PFSK-1 (cell line): ENCODE measurements at regions not wholly inside any gene's neighbourhood (a gene's known extent, or its start where the extent isn't known, plus 50 kb on each side); places are given as distances from the start of the nearest gene placed in this dataset.

ENCODE experiments used
- FOXP2 ChIP-seq: optimal IDR thresholded peaks from 2 replicates; pipeline ENCODE3; 2011; ENCODE audit warnings: borderline replicate concordance, control low read depth, inconsistent platforms; ENCODE audit not compliant: insufficient read depth; ENCODE audit errors: extremely low read length, extremely low read depth
- POLR2AphosphoS5 ChIP-seq: IDR thresholded peaks from 2 replicates; pipeline ENCODE4 v1.6.1; 2012; ENCODE audit warnings: low read depth, mild to moderate bottlenecking, control low read depth, low read length, moderate library complexity
- SIN3A ChIP-seq: IDR thresholded peaks from 2 replicates; pipeline ENCODE4 v1.6.1; 2012; ENCODE audit warnings: mild to moderate bottlenecking, low read length, moderate library complexity, borderline replicate concordance; ENCODE audit not compliant: insufficient read depth
- TAF1 ChIP-seq: IDR thresholded peaks from 2 replicates; pipeline ENCODE4 v1.6.1; 2012; ENCODE audit warnings: low read length, control low read depth, borderline replicate concordance; ENCODE audit not compliant: insufficient read depth
- TF ChIP-seq, protein P1 (sequence below), 2 experiments: IDR thresholded peaks; 2 replicates each; pipeline versions ENCODE4 v1.6.1 to v1.8.0; 2011 to 2012; ENCODE audit warnings: low read depth in 2 of 2, low read length in 2 of 2, control low read depth in 1 of 2, inconsistent platforms in 1 of 2, mild to moderate bottlenecking in 1 of 2, moderate library complexity in 1 of 2; ENCODE audit not compliant: insufficient read depth in 1 of 2

DNA sequence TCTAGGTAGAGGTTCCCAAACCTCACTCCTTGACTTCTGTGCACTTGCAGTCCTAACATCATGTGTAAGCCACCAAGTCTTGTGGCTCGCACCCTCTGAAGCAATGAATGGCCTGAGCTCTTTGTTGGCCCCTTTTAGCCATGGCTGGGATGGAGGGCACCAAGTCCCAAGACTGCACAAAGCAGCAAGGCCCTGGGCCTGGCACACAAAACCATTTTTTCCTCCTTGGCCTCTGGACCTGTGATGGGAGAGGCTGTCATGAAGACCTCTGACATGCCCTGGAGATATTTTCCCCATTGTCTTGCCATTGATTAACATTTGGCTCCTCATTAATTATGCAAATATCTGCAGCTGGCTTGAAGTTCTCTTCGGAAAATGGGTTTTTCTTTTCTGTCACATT, 60.3 kb upstream of the MALRD1 start:
- no peak for TF ChIP-seq FOXP2
- TF ChIP-seq POLR2AphosphoS5: no peak
- TF ChIP-seq, protein P1, sequence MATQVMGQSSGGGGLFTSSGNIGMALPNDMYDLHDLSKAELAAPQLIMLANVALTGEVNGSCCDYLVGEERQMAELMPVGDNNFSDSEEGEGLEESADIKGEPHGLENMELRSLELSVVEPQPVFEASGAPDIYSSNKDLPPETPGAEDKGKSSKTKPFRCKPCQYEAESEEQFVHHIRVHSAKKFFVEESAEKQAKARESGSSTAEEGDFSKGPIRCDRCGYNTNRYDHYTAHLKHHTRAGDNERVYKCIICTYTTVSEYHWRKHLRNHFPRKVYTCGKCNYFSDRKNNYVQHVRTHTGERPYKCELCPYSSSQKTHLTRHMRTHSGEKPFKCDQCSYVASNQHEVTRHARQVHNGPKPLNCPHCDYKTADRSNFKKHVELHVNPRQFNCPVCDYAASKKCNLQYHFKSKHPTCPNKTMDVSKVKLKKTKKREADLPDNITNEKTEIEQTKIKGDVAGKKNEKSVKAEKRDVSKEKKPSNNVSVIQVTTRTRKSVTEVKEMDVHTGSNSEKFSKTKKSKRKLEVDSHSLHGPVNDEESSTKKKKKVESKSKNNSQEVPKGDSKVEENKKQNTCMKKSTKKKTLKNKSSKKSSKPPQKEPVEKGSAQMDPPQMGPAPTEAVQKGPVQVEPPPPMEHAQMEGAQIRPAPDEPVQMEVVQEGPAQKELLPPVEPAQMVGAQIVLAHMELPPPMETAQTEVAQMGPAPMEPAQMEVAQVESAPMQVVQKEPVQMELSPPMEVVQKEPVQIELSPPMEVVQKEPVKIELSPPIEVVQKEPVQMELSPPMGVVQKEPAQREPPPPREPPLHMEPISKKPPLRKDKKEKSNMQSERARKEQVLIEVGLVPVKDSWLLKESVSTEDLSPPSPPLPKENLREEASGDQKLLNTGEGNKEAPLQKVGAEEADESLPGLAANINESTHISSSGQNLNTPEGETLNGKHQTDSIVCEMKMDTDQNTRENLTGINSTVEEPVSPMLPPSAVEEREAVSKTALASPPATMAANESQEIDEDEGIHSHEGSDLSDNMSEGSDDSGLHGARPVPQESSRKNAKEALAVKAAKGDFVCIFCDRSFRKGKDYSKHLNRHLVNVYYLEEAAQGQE (IDR thresholded peaks at IDR 0.05; ENCODE audit: insufficient read depth in 1 of 2, low read depth in 2 of 2, low read length in 2 of 2): no peak
- TF ChIP-seq TAF1: no peak
- TF ChIP-seq SIN3A: no peak
